Chondrocyte (in vitro differentiated cells): ENCODE measurements at regions not wholly inside any gene's neighbourhood (a gene's known extent, or its start where the extent isn't known, plus 50 kb on each side); places are given as distances from the start of the nearest gene placed in this dataset.

Source experiments
- DNase-seq: peaks from one replicate; pipeline ENCODE4 v3.0.0; 2021; ENCODE audit warnings: mixed read lengths, low spot score
- H3K27ac Mint-ChIP-seq: one replicate; pipeline ENCODE4 v1.8.0; 2021; ENCODE audit warnings: mild to moderate bottlenecking, moderate library complexity, mixed read lengths; ENCODE audit not compliant: unreplicated experiment
- H3K27me3 Mint-ChIP-seq: 2 replicates; pipeline ENCODE4 v1.8.0; 2021; ENCODE audit warnings: low read depth, mixed read lengths
- H3K36me3 Mint-ChIP-seq: 2 replicates; pipeline ENCODE4 v1.8.0; 2021; ENCODE audit warnings: low read depth, mixed read lengths
- H3K4me1 Mint-ChIP-seq: 2 replicates; pipeline ENCODE4 v1.8.0; 2021; ENCODE audit warnings: low read depth, mild to moderate bottlenecking, mixed read lengths
- H3K4me3 Mint-ChIP-seq: one replicate; pipeline ENCODE4 v1.8.0; 2021; ENCODE audit warnings: mild to moderate bottlenecking, moderate library complexity, mixed read lengths; ENCODE audit not compliant: unreplicated experiment
- H3K9me3 Mint-ChIP-seq: 2 replicates; pipeline ENCODE4 v1.8.0; 2021; ENCODE audit warnings: low read depth, mixed read lengths
- CTCF ChIP-seq: fragments of 200-600 bp; sonication (generic); IDR thresholded peaks from 2 replicates; pipeline ENCODE4 v1.5.0; 2021; ENCODE audit warnings: antibody characterized with exemption, mild to moderate bottlenecking, moderate library complexity

- TF ChIP-seq CTCF, result no peak
- Mint-ChIP-seq H3K36me3 (no peaks in the 10 kb centered on the region), H3K4me3 (no peak overlapping the region), H3K9me3 (peaks cover 6% of the 10 kb centered on the region), H3K27ac (no peak overlapping the region), H3K27me3 (peaks cover 16% of the 10 kb centered on the region), H3K4me1 (no peaks in the 10 kb centered on the region)
- DNase-seq, result no peak
Measured at GRCh38 chrX:39145859-39146258, 344.6 kb downstream of the MID1IP1 start.

- TF ChIP-seq CTCF, result peak; percentile 79
- H3K36me3 Mint-ChIP-seq, result no peaks in the 10 kb centered on the region
- no peak overlapping the region for H3K27ac Mint-ChIP-seq
- no peak for DNase-seq
- H3K4me3 Mint-ChIP-seq, result no peak overlapping the region
- H3K4me1 Mint-ChIP-seq, result no peaks in the 10 kb centered on the region
- peaks cover 2% of the 10 kb centered on the region for H3K9me3 Mint-ChIP-seq
- H3K27me3 Mint-ChIP-seq, result peaks cover 9% of the 10 kb centered on the region
Measured at GRCh38 chrX:39149761-39150160, 348.5 kb downstream of the MID1IP1 start.

DNA sequence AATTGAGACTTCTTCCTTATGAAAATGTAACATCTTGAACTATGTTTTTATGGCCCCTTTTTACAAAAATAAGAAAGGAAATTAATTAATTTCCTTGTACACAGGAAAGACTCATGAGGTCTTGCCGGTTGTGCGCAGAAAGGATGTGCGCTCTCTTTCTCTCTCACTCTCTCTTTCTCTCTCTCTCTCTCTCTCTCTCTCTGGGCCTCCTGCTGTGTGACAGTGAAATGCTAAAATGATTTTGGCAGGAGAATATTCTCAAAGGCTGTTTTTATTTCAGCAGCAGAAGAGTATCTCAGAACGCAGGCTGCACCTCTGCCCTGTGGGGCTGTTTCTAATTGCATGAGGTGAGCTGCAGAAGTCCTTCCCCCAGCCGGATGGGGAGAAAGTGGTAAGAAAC is 349.0 kb downstream of the MID1IP1 start:
- Mint-ChIP-seq H3K9me3 (peaks cover 2% of the 10 kb centered on the region), H3K27me3 (peaks cover 9% of the 10 kb centered on the region), H3K27ac (no peak overlapping the region), H3K4me1 (no peaks in the 10 kb centered on the region), H3K4me3 (no peak overlapping the region), H3K36me3 (no peaks in the 10 kb centered on the region)
- DNase-seq, result no peak
- TF ChIP-seq CTCF, result no peak

- no peak for DNase-seq
- Mint-ChIP-seq H3K36me3 (no peaks in the 10 kb centered on the region), H3K9me3 (peaks cover 2% of the 10 kb centered on the region), H3K27ac (no peak overlapping the region), H3K4me3 (no peak overlapping the region), H3K4me1 (no peaks in the 10 kb centered on the region), H3K27me3 (peaks cover 7% of the 10 kb centered on the region)
- TF ChIP-seq CTCF, result no peak
Measured at GRCh38 chrX:39150621-39151020, 349.4 kb downstream of the MID1IP1 start.

- no peak for DNase-seq
- TF ChIP-seq CTCF, result peak; percentile 67
- H3K27me3 Mint-ChIP-seq, result no peaks in the 10 kb centered on the region
- no peaks in the 10 kb centered on the region for H3K4me1 Mint-ChIP-seq
- H3K9me3 Mint-ChIP-seq, result no peaks in the 10 kb centered on the region
- no peak overlapping the region for H3K4me3 Mint-ChIP-seq
- no peak overlapping the region for H3K27ac Mint-ChIP-seq
- no peaks in the 10 kb centered on the region for H3K36me3 Mint-ChIP-seq
Measured at GRCh38 chrX:39152106-39152649, 350.9 kb downstream of the MID1IP1 start.
